HEK293 (cell line): ENCODE measurements at regions not wholly inside any gene's neighbourhood (a gene's known extent, or its start where the extent isn't known, plus 50 kb on each side); places are given as distances from the start of the nearest gene placed in this dataset.

ENCODE experiments used
- CTCF ChIP-seq: fragments of 450-650 bp; formaldehyde crosslinking; IDR thresholded peaks from 2 replicates; pipeline ENCODE4 v1.5.1; 2016; ENCODE audit warnings: missing biosample characterization, missing genetic modification characterization
- GLI4 ChIP-seq: fragments of 450-650 bp; formaldehyde crosslinking; IDR thresholded peaks from 2 replicates; pipeline ENCODE4 v1.5.1; 2016; ENCODE audit warnings: missing biosample characterization, missing genetic modification characterization
- PBX3 ChIP-seq: sonication (generic); formaldehyde crosslinking; IDR thresholded peaks from 2 replicates; pipeline ENCODE4 v1.8.1; 2022; ENCODE audit warnings: mild to moderate bottlenecking, moderate library complexity, missing genetic modification reagents
- TCF7L2 ChIP-seq: IDR thresholded peaks from 2 replicates; pipeline ENCODE4 v1.6.1; 2011; ENCODE audit warnings: low read depth, mild to moderate bottlenecking, inconsistent platforms, low read length, moderate library complexity, borderline replicate concordance
- TRIM28 ChIP-seq: IDR thresholded peaks from 2 replicates; pipeline ENCODE4 v1.6.1; 2011; ENCODE audit warnings: low read length, control low read depth, borderline replicate concordance
- YY1 ChIP-seq: fragments of 450-650 bp; formaldehyde crosslinking; IDR thresholded peaks from 2 replicates; pipeline ENCODE4 v1.5.1; 2018; ENCODE audit warnings: missing biosample characterization, missing genetic modification characterization
- ZNF501 ChIP-seq: fragments of 450-650 bp; formaldehyde crosslinking; IDR thresholded peaks from 2 replicates; pipeline ENCODE4 v1.5.1; 2016; ENCODE audit warnings: missing biosample characterization, missing genetic modification characterization

- TF ChIP-seq YY1 (tag by site-specific recombination) = no peak
- no peak for TF ChIP-seq PBX3 (CRISPR knock-in tag)
- no peak for TF ChIP-seq CTCF (tag by site-specific recombination)
- TF ChIP-seq TCF7L2 = no peak
- TF ChIP-seq TRIM28 = no peak
- no peak for TF ChIP-seq ZNF501 (tag by site-specific recombination)
- TF ChIP-seq GLI4 (tag by site-specific recombination) = no peak
Measured at GRCh38 chr16:85187447-85187846, 75.2 kb upstream of the CIBAR2 start.
